Bronchial epithelial cell (primary cell): ENCODE measurements at regions not wholly inside any gene's neighbourhood (a gene's known extent, or its start where the extent isn't known, plus 50 kb on each side); places are given as distances from the start of the nearest gene placed in this dataset.

Experiments used
- DNase-seq: peaks from one replicate; pipeline ENCODE4 v3.0.0-alpha.2; 2010; ENCODE audit warnings: low read depth
- FAIRE-seq: peaks from 2 replicates; lab custom pipeline; 2011; peaks lifted over from hg19 to GRCh38; lab: Jason Lieb, UNC
- H3K27me3 ChIP-seq: 2 replicates; pipeline ENCODE4 v1.5.1; 2011; ENCODE audit warnings: low read length; ENCODE audit not compliant: control insufficient read depth, insufficient read depth
- H3K36me3 ChIP-seq: 2 replicates; pipeline ENCODE4 v1.5.1; 2011; ENCODE audit warnings: low read length; ENCODE audit not compliant: control insufficient read depth, insufficient read depth
- H3K4me3 ChIP-seq: 2 replicates; pipeline ENCODE4 v1.5.1; 2011; ENCODE audit warnings: mild to moderate bottlenecking, low read depth, low read length, control low read depth
- TF ChIP-seq, protein P1 (sequence below): IDR thresholded peaks from 2 replicates; pipeline ENCODE4 v1.5.1; 2011; ENCODE audit warnings: mild to moderate bottlenecking, moderate library complexity, low read length, control low read depth, inconsistent platforms; ENCODE audit not compliant: insufficient read depth, severe bottlenecking

DNA sequence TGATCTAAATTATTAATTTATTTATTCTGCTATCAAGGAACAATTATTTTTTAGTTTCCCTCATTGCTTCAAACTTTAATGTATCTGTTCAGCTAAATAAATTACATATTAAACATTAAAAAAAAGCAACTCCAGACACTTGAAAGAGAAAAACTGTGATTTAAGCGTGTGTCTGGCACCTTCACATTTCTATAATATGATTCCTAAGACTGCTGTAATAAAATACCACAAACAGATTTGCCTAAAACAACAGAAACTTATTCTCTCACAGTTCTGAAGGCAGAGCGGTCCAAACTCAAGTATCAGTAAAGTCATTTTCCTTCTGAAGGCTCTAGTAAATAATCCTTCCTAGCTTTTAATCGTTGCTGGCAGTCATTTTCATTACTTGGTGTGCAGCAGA is 580.4 kb upstream of the KCND2 start:
- no peak for FAIRE-seq
- TF ChIP-seq, protein P1, sequence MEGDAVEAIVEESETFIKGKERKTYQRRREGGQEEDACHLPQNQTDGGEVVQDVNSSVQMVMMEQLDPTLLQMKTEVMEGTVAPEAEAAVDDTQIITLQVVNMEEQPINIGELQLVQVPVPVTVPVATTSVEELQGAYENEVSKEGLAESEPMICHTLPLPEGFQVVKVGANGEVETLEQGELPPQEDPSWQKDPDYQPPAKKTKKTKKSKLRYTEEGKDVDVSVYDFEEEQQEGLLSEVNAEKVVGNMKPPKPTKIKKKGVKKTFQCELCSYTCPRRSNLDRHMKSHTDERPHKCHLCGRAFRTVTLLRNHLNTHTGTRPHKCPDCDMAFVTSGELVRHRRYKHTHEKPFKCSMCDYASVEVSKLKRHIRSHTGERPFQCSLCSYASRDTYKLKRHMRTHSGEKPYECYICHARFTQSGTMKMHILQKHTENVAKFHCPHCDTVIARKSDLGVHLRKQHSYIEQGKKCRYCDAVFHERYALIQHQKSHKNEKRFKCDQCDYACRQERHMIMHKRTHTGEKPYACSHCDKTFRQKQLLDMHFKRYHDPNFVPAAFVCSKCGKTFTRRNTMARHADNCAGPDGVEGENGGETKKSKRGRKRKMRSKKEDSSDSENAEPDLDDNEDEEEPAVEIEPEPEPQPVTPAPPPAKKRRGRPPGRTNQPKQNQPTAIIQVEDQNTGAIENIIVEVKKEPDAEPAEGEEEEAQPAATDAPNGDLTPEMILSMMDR, result no peak
- H3K36me3 ChIP-seq, result no peaks in the 10 kb centered on the region

DNA sequence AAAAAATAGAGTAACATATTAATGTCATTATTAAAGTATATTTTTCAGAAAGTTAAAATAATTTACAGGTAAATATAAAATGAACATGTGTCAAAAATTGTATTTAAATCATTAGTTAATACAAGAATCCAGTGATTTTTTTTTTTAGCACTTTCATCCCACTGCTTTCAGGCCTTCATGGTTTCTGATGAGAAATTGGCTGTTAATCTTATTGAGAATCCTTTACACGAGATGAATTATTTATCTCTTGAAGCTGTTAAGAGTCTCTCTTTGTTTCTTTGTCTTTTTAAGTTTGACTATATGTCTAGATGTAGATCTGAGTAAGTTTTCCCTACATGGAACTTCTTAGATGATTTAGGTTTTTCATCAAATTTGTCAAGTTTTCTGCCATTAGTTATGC is 578.5 kb upstream of the KCND2 start:
- Histone ChIP-seq H3K27me3 (no peaks in the 10 kb centered on the region), H3K4me3 (no peak overlapping the region), H3K36me3 (no peaks in the 10 kb centered on the region)
- TF ChIP-seq, protein P1, result no peak
- FAIRE-seq, result no peak
- DNase-seq, result no peak

More for the DNA sequence above, 580.4 kb upstream of the KCND2 start:
- Histone ChIP-seq H3K27me3 (no peaks in the 10 kb centered on the region), H3K4me3 (no peak overlapping the region)
- no peak for DNase-seq

DNA sequence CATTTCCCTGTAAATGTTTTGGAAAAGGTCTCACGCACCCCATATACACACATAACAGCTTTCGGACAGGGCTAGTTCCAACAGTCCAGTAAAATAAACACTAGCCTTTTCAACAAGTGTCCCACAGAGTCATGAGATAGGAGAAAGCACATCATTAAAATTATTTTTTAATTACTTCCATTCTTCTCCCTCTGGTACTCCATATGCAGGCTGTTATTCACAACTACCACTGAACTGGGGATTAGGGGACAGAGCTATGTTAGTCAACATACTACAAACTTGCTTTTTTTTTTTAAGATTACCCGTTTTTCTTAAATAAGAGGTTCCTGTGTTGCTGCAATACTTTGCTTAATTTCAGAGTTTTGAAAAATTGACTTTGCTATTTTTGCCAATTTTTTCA is 576.6 kb upstream of the KCND2 start:
- Histone ChIP-seq H3K4me3 (no peak overlapping the region), H3K27me3 (no peaks in the 10 kb centered on the region), H3K36me3 (no peaks in the 10 kb centered on the region)
- DNase-seq (no peak), FAIRE-seq (no peak)
- TF ChIP-seq, protein P1, result no peak

DNA sequence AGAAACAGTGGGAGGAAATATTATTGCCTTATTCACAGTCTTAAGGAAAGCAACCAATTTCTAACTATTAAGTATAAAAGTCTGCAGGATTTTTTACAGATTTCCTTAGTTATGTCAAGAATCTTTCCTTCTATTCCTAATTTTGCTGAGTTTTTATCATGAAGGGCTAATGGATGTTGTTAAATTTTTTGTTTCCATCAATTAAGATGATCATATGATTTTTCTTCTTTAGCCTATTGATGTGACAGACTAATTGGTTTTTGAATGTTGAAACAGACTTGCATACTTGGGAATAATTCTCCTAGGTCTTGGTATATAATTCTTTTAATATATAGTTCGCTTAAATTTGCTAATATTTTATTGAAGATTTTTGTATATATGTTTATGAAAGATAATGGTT is 569.1 kb upstream of the KCND2 start:
- FAIRE-seq (no peak), DNase-seq (no peak)
- Histone ChIP-seq H3K36me3 (no peaks in the 10 kb centered on the region), H3K4me3 (no peak overlapping the region), H3K27me3 (no peaks in the 10 kb centered on the region)
- TF ChIP-seq, protein P1, result no peak

DNA sequence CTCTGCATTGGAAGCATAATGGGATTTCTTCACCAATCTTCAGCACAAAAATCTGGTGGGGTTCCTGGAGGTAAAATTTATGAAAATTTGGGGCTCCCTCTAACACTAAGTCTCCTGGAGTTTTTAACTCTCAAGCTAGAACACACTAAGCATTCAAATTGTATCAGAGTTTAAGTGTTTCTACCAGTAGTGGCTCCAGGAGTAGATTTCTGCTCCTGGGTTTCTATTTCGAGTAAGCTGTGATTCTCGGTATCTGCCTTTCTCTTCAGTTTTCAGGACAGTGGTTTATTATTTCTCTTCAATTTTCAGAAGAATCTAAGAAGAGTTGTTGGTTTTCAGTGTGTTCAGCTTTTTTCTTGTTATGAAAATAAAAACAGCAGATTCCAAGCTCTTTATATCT is 566.4 kb upstream of the KCND2 start:
- FAIRE-seq, result no peak
- TF ChIP-seq, protein P1, result no peak
- no peak for DNase-seq
- Histone ChIP-seq H3K4me3 (no peak overlapping the region), H3K36me3 (no peaks in the 10 kb centered on the region), H3K27me3 (no peaks in the 10 kb centered on the region)

DNA sequence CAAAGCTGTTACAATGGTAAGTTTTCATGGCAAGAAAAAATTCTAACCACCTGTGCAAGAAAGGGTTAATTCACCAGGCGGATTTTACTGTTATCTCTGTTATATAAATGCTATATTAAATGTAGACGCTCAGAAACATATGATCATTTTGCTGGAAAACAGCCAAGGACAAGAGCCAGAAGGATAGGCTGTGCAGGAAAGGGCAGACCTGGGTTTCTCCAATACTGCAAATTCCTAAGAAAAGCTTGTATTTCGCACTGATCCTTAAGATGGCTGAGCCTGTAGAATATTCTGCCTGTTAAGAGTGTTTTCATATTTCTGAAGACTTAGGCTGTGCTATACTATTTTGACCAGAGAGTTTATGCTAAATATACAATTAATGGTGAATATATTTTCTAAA is 564.1 kb upstream of the KCND2 start:
- TF ChIP-seq, protein P1, result no peak
- Histone ChIP-seq H3K27me3 (no peaks in the 10 kb centered on the region), H3K36me3 (no peaks in the 10 kb centered on the region), H3K4me3 (no peak overlapping the region)
- DNase-seq (no peak), FAIRE-seq (no peak)
